Upper lobe of left lung (tissue), 6 donors: ENCODE measurements at regions not wholly inside any gene's neighbourhood (a gene's known extent, or its start where the extent isn't known, plus 50 kb on each side); places are given as distances from the start of the nearest gene placed in this dataset.

Source experiments
- ATAC-seq, 2 donors: fragments of 200-7000 bp; cut with Tn5 transposase; one replicate each; pipeline ENCODE4 v1.9.1; 2022; ENCODE audit warnings: mild to moderate bottlenecking in 2 of 2, moderate library complexity in 2 of 2; ENCODE audit not compliant: low FRiP score in 2 of 2
- DNase-seq, 2 donors: peaks; one replicate each; pipeline ENCODE4 v3.0.0-alpha.2; 2019 to 2020
- H3K27ac ChIP-seq, 4 donors: fragments of 200-600 bp; sonication (generic); one replicate each; pipeline ENCODE4 v1.5.1; 2016 to 2019
- H3K27me3 ChIP-seq, 4 donors: fragments of 200-600 bp; sonication (generic); one replicate each; pipeline ENCODE4 v1.5.1; 2017 to 2019
- H3K36me3 ChIP-seq, 4 donors: fragments of 200-600 bp; sonication (generic); one replicate each; pipeline ENCODE4 v1.5.1; 2016 to 2019
- H3K4me1 ChIP-seq, 4 donors: fragments of 200-600 bp; sonication (generic); one replicate each; pipeline ENCODE4 v1.5.1; 2018 to 2019
- H3K4me3 ChIP-seq, 4 donors: fragments of 200-600 bp; sonication (generic); one replicate each; pipeline ENCODE4 v1.5.1; 2017 to 2019; ENCODE audit warnings: mild to moderate bottlenecking in 2 of 4, moderate library complexity in 1 of 4
- H3K9me3 ChIP-seq, 4 donors: fragments of 200-600 bp; sonication (generic); one replicate each; pipeline ENCODE4 v1.5.1; 2018 to 2019
- CTCF ChIP-seq, 6 experiments: fragments of 450-650 bp in 4 of 6; fragments of 200-600 bp in 2 of 6; sonication (generic) in 2 of 6; IDR thresholded peaks; one replicate each; pipeline ENCODE4 v1.5.1; 2016 to 2019; ENCODE audit warnings: antibody characterized with exemption in 6 of 6
- EP300 ChIP-seq, 4 donors: sonication (generic); formaldehyde crosslinking; IDR thresholded peaks; one replicate each; pipeline ENCODE4 v1.5.1; 2017; ENCODE audit warnings: antibody characterized with exemption in 4 of 4, control low read depth in 2 of 4
- POLR2A ChIP-seq, 4 donors: fragments of 450-650 bp; IDR thresholded peaks; one replicate each; pipeline ENCODE4 v1.5.1; 2016 to 2017; ENCODE audit warnings: antibody characterized with exemption in 4 of 4, mild to moderate bottlenecking in 2 of 4
- POLR2AphosphoS5 ChIP-seq, 2 donors: sonication (generic); formaldehyde crosslinking; IDR thresholded peaks; one replicate each; pipeline ENCODE4 v1.5.1; 2017; ENCODE audit warnings: antibody characterized with exemption in 2 of 2
- WGBS, 2 donors: methylation state at CpG; one replicate each; pipeline ENCODE4 v1.1.5; 2017 to 2018; 5-methylcytosine and 5-hydroxymethylcytosine counted together
- donor health status: DM: no; HTN: no; CAD: no; lungs with moderate emphysema.
- donor health status: DM: no; HTN: yes; CAD: no; lungs with severe emphysema.

DNA sequence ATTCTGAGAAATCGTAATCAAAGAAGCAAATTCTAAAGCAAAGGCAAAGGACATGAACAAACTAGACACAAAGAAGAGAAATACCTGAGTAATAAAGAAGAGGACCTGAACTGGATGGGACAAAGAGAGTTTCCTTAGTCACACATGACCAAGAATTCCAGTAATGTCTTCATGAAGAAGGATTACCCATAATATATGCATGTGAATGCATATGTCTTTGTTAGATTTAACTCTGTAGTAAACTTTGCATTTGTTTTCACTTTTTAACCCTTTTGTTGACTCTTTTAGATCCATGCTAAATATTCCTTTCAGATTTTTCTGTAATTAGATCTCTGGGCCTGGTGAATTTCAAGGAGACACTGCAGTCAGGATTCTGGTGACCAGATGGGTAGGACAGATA lies 279.8 kb downstream of the ARRDC4 start:
- no peaks in the 10 kb centered on the region for H3K27me3 ChIP-seq
- H3K36me3 ChIP-seq, result no peaks in the 10 kb centered on the region
- H3K27ac ChIP-seq, result no peak overlapping the region
- no peaks in the 10 kb centered on the region for H3K4me1 ChIP-seq
- no peak for TF ChIP-seq POLR2A (IDR thresholded peaks at IDR 0.05)
- no peak for TF ChIP-seq POLR2AphosphoS5 (IDR thresholded peaks at IDR 0.05)
- no peak for TF ChIP-seq EP300 (IDR thresholded peaks at IDR 0.05)
- no peak for TF ChIP-seq CTCF (IDR thresholded peaks at IDR 0.05)
- no peak for ATAC-seq
- no peak for DNase-seq
- no peak overlapping the region for H3K4me3 ChIP-seq
- WGBS, 2 donors, result 0 to 4% methylated on average over 1 of the region's 1 CpG
- H3K9me3 ChIP-seq, result no peaks in the 10 kb centered on the region

DNA sequence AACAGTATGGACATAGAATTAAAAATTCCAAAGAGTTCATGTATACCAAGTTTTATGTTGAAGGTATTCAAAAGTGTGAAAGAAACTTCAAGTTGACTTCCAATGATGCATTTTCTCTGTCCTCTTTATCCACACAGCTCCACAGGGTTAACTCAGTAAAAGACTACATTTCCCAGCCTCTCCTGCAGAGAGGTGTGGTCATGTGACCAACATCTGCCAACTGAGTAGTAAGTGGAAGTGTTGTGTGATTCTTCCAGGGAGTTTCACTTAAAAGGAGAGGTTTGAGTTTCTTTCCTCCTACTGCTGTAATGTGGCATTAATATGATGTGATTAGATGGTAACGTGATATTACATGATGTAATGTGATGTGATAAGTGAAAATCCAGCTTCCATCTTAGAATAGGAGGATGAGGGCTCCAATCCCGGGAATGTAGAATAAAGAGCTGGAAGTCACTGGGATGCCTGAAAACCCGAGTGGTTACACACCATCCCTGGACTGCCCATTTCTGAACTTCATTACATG lies 280.6 kb downstream of the ARRDC4 start:
- Histone ChIP-seq H3K4me3 (no peak overlapping the region), H3K27ac (no peak overlapping the region), H3K9me3 (no peaks in the 10 kb centered on the region), H3K27me3 (no peaks in the 10 kb centered on the region), H3K36me3 (no peaks in the 10 kb centered on the region), H3K4me1 (no peaks in the 10 kb centered on the region)
- TF ChIP-seq CTCF (IDR thresholded peaks at IDR 0.05) (no peak), POLR2A (IDR thresholded peaks at IDR 0.05) (no peak), EP300 (IDR thresholded peaks at IDR 0.05) (no peak), POLR2AphosphoS5 (IDR thresholded peaks at IDR 0.05) (no peak)
- ATAC-seq (no peak), DNase-seq (no peak)
- WGBS, 2 donors, result 73 to 78% methylated on average over 3 of the region's 3 CpGs

GRCh38 chr15:98257290-98257689 lies 296.8 kb downstream of the ARRDC4 start:
- H3K27me3 ChIP-seq, result no peaks in the 10 kb centered on the region
- no peaks in the 10 kb centered on the region for H3K4me1 ChIP-seq
- no peaks in the 10 kb centered on the region for H3K36me3 ChIP-seq
- TF ChIP-seq CTCF (IDR thresholded peaks at IDR 0.05) (no peak), POLR2AphosphoS5 (IDR thresholded peaks at IDR 0.05) (no peak), EP300 (IDR thresholded peaks at IDR 0.05) (no peak), POLR2A (IDR thresholded peaks at IDR 0.05) (no peak)
- no peak for ATAC-seq
- no peak overlapping the region for H3K27ac ChIP-seq
- WGBS, 2 donors, result 13 to 15% methylated on average over 2 of the region's 2 CpGs
- H3K4me3 ChIP-seq, result no peak overlapping the region
- no peak for DNase-seq
- peaks cover 0 to 7% (median 4%) of the 10 kb centered on the region in 4 donors for H3K9me3 ChIP-seq

DNA sequence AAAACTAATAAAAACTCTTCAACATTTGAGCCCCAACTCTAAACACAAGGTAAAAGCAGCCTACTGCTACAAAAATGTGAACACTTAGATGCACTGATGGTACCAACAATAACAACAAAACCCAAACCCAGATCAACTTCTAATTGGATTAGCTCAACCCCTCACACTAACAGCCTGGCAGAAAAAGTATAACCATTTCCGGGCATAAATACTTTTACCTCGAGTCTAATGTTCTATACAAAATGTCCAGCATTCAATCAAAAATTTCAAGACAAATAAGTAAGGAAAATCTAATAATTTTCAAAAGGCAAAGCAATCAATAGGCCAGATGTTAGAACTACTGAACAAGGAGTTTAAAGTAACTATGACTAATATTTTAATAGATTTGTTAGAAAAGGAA lies 303.3 kb downstream of the ARRDC4 start:
- H3K27ac ChIP-seq, result no peak overlapping the region
- DNase-seq (no peak), ATAC-seq (no peak)
- H3K27me3 ChIP-seq, result no peaks in the 10 kb centered on the region
- no peaks in the 10 kb centered on the region for H3K4me1 ChIP-seq
- H3K4me3 ChIP-seq, result no peak overlapping the region
- peaks cover 0 to 23% (median 6%) of the 10 kb centered on the region in 4 donors for H3K9me3 ChIP-seq
- TF ChIP-seq POLR2AphosphoS5 (IDR thresholded peaks at IDR 0.05), result no peak
- no peak for TF ChIP-seq EP300 (IDR thresholded peaks at IDR 0.05)
- TF ChIP-seq CTCF (IDR thresholded peaks at IDR 0.05), result no peak
- TF ChIP-seq POLR2A (IDR thresholded peaks at IDR 0.05), result no peak
- 82 to 97% methylated on average over 2 of the region's 2 CpGs for WGBS, 2 donors
- H3K36me3 ChIP-seq, result no peaks in the 10 kb centered on the region

DNA sequence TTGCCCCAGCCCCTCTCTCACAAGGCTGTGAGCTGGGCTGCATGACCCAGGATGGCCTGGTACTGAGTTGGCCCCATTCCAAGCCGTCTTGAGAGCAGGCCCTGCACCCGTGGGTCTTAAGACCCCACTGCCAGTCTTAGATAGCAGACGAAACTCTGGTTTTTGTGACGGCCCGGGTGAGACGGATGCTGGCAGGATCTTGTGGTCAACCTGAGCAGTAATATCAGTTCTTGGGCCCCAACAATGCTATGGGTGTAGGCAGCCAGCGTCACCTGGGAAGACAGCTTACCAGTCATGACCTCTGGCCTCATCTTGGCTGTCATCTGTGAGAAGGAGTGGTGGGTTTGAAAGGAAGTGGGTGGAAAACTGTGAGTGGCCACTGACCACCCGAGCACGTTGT lies 305.8 kb downstream of the ARRDC4 start:
- DNase-seq, result no peak
- peak in 1 of 2 donors; percentile 21 for ATAC-seq
- no peak for TF ChIP-seq POLR2A (IDR thresholded peaks at IDR 0.05)
- no peak for TF ChIP-seq CTCF (IDR thresholded peaks at IDR 0.05)
- TF ChIP-seq EP300 (IDR thresholded peaks at IDR 0.05), result no peak
- no peak for TF ChIP-seq POLR2AphosphoS5 (IDR thresholded peaks at IDR 0.05)
- no peak overlapping the region for H3K4me3 ChIP-seq
- 44 to 84% methylated on average over 3 to 9 of the region's 9 CpGs for WGBS, 2 donors
- no peaks in the 10 kb centered on the region for H3K27me3 ChIP-seq
- H3K9me3 ChIP-seq, result peaks cover 0 to 24% (median 6%) of the 10 kb centered on the region in 4 donors
- no peak overlapping the region for H3K27ac ChIP-seq
- H3K4me1 ChIP-seq, result no peaks in the 10 kb centered on the region
- no peaks in the 10 kb centered on the region for H3K36me3 ChIP-seq
